ENCODE measurements at regions not wholly inside any gene's neighbourhood (a gene's known extent, or its start where the extent isn't known, plus 50 kb on each side); places are given as distances from the start of the nearest gene placed in this dataset.

GRCh38 chr14:84253326-84253725 lies 1276.6 kb upstream of the FLRT2 start:
- Histone ChIP-seq H3K9me3 (ENCODE audit: control insufficient read depth in 1 of 2, low read length in 2 of 2) (no peaks in the 10 kb centered on the region), H3K27me3 (ENCODE audit: low read depth, low read length) (no peaks in the 10 kb centered on the region), H3K4me1 (ENCODE audit: control insufficient read depth in 1 of 2, insufficient read depth in 2 of 2, low read length in 2 of 2) (peaks cover 0 to 9% of the 10 kb centered on the region in 2 donors), H3K27ac (ENCODE audit: low read length) (no peak overlapping the region), H3K36me3 (ENCODE audit: control insufficient read depth in 1 of 2, insufficient read depth in 2 of 2, low read length in 2 of 2) (no peaks in the 10 kb centered on the region), H3K4me3 (ENCODE audit: low read depth in 1 of 2, low read length in 2 of 2) (no peak overlapping the region)

- Histone ChIP-seq H3K36me3 (ENCODE audit: control insufficient read depth in 1 of 2, insufficient read depth in 2 of 2, low read length in 2 of 2) (no peaks in the 10 kb centered on the region), H3K9me3 (ENCODE audit: control insufficient read depth in 1 of 2, low read length in 2 of 2) (no peaks in the 10 kb centered on the region), H3K4me1 (ENCODE audit: control insufficient read depth in 1 of 2, insufficient read depth in 2 of 2, low read length in 2 of 2) (peaks cover 0 to 9% of the 10 kb centered on the region in 2 donors), H3K27me3 (ENCODE audit: low read depth, low read length) (no peaks in the 10 kb centered on the region), H3K4me3 (ENCODE audit: low read depth in 1 of 2, low read length in 2 of 2) (no peak overlapping the region), H3K27ac (ENCODE audit: low read length) (no peak overlapping the region)
These were observed 1275.7 kb upstream of the FLRT2 start for GRCh38 chr14:84254290-84254689.

- Histone ChIP-seq H3K9me3 (ENCODE audit: control insufficient read depth in 1 of 2, low read length in 2 of 2) (no peaks in the 10 kb centered on the region), H3K27ac (ENCODE audit: low read length) (no peak overlapping the region), H3K36me3 (ENCODE audit: control insufficient read depth in 1 of 2, insufficient read depth in 2 of 2, low read length in 2 of 2) (no peaks in the 10 kb centered on the region), H3K4me1 (ENCODE audit: control insufficient read depth in 1 of 2, insufficient read depth in 2 of 2, low read length in 2 of 2) (no peaks in the 10 kb centered on the region), H3K4me3 (ENCODE audit: low read depth in 1 of 2, low read length in 2 of 2) (no peak overlapping the region), H3K27me3 (ENCODE audit: low read depth, low read length) (no peaks in the 10 kb centered on the region)
These were observed 1267.0 kb upstream of the FLRT2 start for GRCh38 chr14:84262932-84263331.

- H3K4me3 ChIP-seq (ENCODE audit: low read depth in 1 of 2, low read length in 2 of 2) = no peak overlapping the region
- no peaks in the 10 kb centered on the region for H3K36me3 ChIP-seq (ENCODE audit: control insufficient read depth in 1 of 2, insufficient read depth in 2 of 2, low read length in 2 of 2)
- H3K27ac ChIP-seq (ENCODE audit: low read length) = no peak overlapping the region
- no peaks in the 10 kb centered on the region for H3K4me1 ChIP-seq (ENCODE audit: control insufficient read depth in 1 of 2, insufficient read depth in 2 of 2, low read length in 2 of 2)
- no peaks in the 10 kb centered on the region for H3K27me3 ChIP-seq (ENCODE audit: low read depth, low read length)
- H3K9me3 ChIP-seq (ENCODE audit: control insufficient read depth in 1 of 2, low read length in 2 of 2) = peaks cover 0 to 2% of the 10 kb centered on the region in 2 donors
These were observed 1257.6 kb upstream of the FLRT2 start for GRCh38 chr14:84272290-84272721.

- H3K27me3 ChIP-seq (ENCODE audit: low read depth, low read length) = no peaks in the 10 kb centered on the region
These were observed 1256.8 kb upstream of the FLRT2 start for GRCh38 chr14:84273181-84273580.

GRCh38 chr14:84282618-84283017 lies 1247.3 kb upstream of the FLRT2 start:
- Histone ChIP-seq H3K27me3 (ENCODE audit: low read depth, low read length) (no peaks in the 10 kb centered on the region), H3K4me1 (ENCODE audit: control insufficient read depth in 1 of 2, insufficient read depth in 2 of 2, low read length in 2 of 2) (no peaks in the 10 kb centered on the region), H3K27ac (ENCODE audit: low read length) (no peak overlapping the region), H3K36me3 (ENCODE audit: control insufficient read depth in 1 of 2, insufficient read depth in 2 of 2, low read length in 2 of 2) (no peaks in the 10 kb centered on the region), H3K9me3 (ENCODE audit: control insufficient read depth in 1 of 2, low read length in 2 of 2) (no peaks in the 10 kb centered on the region), H3K4me3 (ENCODE audit: low read depth in 1 of 2, low read length in 2 of 2) (no peak overlapping the region)

More at GRCh38 chr14:84273181-84273580, 1256.8 kb upstream of the FLRT2 start:
- peaks cover 0 to 2% of the 10 kb centered on the region in 2 donors for H3K9me3 ChIP-seq (ENCODE audit: control insufficient read depth in 1 of 2, low read length in 2 of 2)
- no peak overlapping the region for H3K4me3 ChIP-seq (ENCODE audit: low read depth in 1 of 2, low read length in 2 of 2)
- no peaks in the 10 kb centered on the region for H3K36me3 ChIP-seq (ENCODE audit: control insufficient read depth in 1 of 2, insufficient read depth in 2 of 2, low read length in 2 of 2)
- no peak overlapping the region for H3K27ac ChIP-seq (ENCODE audit: low read length)
- no peaks in the 10 kb centered on the region for H3K4me1 ChIP-seq (ENCODE audit: control insufficient read depth in 1 of 2, insufficient read depth in 2 of 2, low read length in 2 of 2)

GRCh38 chr14:84288781-84289180 lies 1241.2 kb upstream of the FLRT2 start:
- no peak overlapping the region for H3K4me3 ChIP-seq (ENCODE audit: low read depth in 1 of 2, low read length in 2 of 2)

GRCh38 chr14:84298663-84299195 lies 1231.2 kb upstream of the FLRT2 start:
- H3K36me3 ChIP-seq (ENCODE audit: control insufficient read depth in 1 of 2, insufficient read depth in 2 of 2, low read length in 2 of 2) = no peaks in the 10 kb centered on the region
- H3K4me3 ChIP-seq (ENCODE audit: low read depth in 1 of 2, low read length in 2 of 2) = no peak overlapping the region
- H3K4me1 ChIP-seq (ENCODE audit: control insufficient read depth in 1 of 2, insufficient read depth in 2 of 2, low read length in 2 of 2) = no peaks in the 10 kb centered on the region
- no peaks in the 10 kb centered on the region for H3K27me3 ChIP-seq (ENCODE audit: low read depth, low read length)
- no peak overlapping the region for H3K27ac ChIP-seq (ENCODE audit: low read length)
- H3K9me3 ChIP-seq (ENCODE audit: control insufficient read depth in 1 of 2, low read length in 2 of 2) = no peaks in the 10 kb centered on the region

More at GRCh38 chr14:84288781-84289180, 1241.2 kb upstream of the FLRT2 start:
- no peak overlapping the region for H3K27ac ChIP-seq (ENCODE audit: low read length)
- no peaks in the 10 kb centered on the region for H3K4me1 ChIP-seq (ENCODE audit: control insufficient read depth in 1 of 2, insufficient read depth in 2 of 2, low read length in 2 of 2)
- no peaks in the 10 kb centered on the region for H3K9me3 ChIP-seq (ENCODE audit: control insufficient read depth in 1 of 2, low read length in 2 of 2)
- H3K36me3 ChIP-seq (ENCODE audit: control insufficient read depth in 1 of 2, insufficient read depth in 2 of 2, low read length in 2 of 2) = no peaks in the 10 kb centered on the region
- H3K27me3 ChIP-seq (ENCODE audit: low read depth, low read length) = no peaks in the 10 kb centered on the region

- Histone ChIP-seq H3K9me3 (ENCODE audit: control insufficient read depth in 1 of 2, low read length in 2 of 2) (peaks cover 0 to 11% of the 10 kb centered on the region in 2 donors), H3K4me1 (ENCODE audit: control insufficient read depth in 1 of 2, insufficient read depth in 2 of 2, low read length in 2 of 2) (no peaks in the 10 kb centered on the region), H3K36me3 (ENCODE audit: control insufficient read depth in 1 of 2, insufficient read depth in 2 of 2, low read length in 2 of 2) (no peaks in the 10 kb centered on the region), H3K4me3 (ENCODE audit: low read depth in 1 of 2, low read length in 2 of 2) (no peak overlapping the region), H3K27ac (ENCODE audit: low read length) (no peak overlapping the region), H3K27me3 (ENCODE audit: low read depth, low read length) (no peaks in the 10 kb centered on the region)
These were observed 1226.8 kb upstream of the FLRT2 start for GRCh38 chr14:84303140-84303539.

- Histone ChIP-seq H3K4me1 (ENCODE audit: control insufficient read depth in 1 of 2, insufficient read depth in 2 of 2, low read length in 2 of 2) (no peaks in the 10 kb centered on the region), H3K27ac (ENCODE audit: low read length) (no peak overlapping the region), H3K9me3 (ENCODE audit: control insufficient read depth in 1 of 2, low read length in 2 of 2) (peaks cover 0 to under 1% of the 10 kb centered on the region in 2 donors), H3K27me3 (ENCODE audit: low read depth, low read length) (no peaks in the 10 kb centered on the region), H3K36me3 (ENCODE audit: control insufficient read depth in 1 of 2, insufficient read depth in 2 of 2, low read length in 2 of 2) (no peaks in the 10 kb centered on the region), H3K4me3 (ENCODE audit: low read depth in 1 of 2, low read length in 2 of 2) (no peak overlapping the region)
These were observed 1217.4 kb upstream of the FLRT2 start for GRCh38 chr14:84312551-84312950.

GRCh38 chr14:84323450-84323849 lies 1206.5 kb upstream of the FLRT2 start:
- no peaks in the 10 kb centered on the region for H3K27me3 ChIP-seq (ENCODE audit: low read depth, low read length)
- H3K4me1 ChIP-seq (ENCODE audit: control insufficient read depth in 1 of 2, insufficient read depth in 2 of 2, low read length in 2 of 2) = no peaks in the 10 kb centered on the region
- H3K27ac ChIP-seq (ENCODE audit: low read length) = no peak overlapping the region
- H3K4me3 ChIP-seq (ENCODE audit: low read depth in 1 of 2, low read length in 2 of 2) = no peak overlapping the region
- no peaks in the 10 kb centered on the region for H3K9me3 ChIP-seq (ENCODE audit: control insufficient read depth in 1 of 2, low read length in 2 of 2)
- H3K36me3 ChIP-seq (ENCODE audit: control insufficient read depth in 1 of 2, insufficient read depth in 2 of 2, low read length in 2 of 2) = no peaks in the 10 kb centered on the region

GRCh38 chr14:84323978-84324377 lies 1206.0 kb upstream of the FLRT2 start:
- Histone ChIP-seq H3K4me3 (ENCODE audit: low read depth in 1 of 2, low read length in 2 of 2) (no peak overlapping the region), H3K27ac (ENCODE audit: low read length) (no peak overlapping the region), H3K9me3 (ENCODE audit: control insufficient read depth in 1 of 2, low read length in 2 of 2) (no peaks in the 10 kb centered on the region), H3K4me1 (ENCODE audit: control insufficient read depth in 1 of 2, insufficient read depth in 2 of 2, low read length in 2 of 2) (no peaks in the 10 kb centered on the region), H3K27me3 (ENCODE audit: low read depth, low read length) (no peaks in the 10 kb centered on the region), H3K36me3 (ENCODE audit: control insufficient read depth in 1 of 2, insufficient read depth in 2 of 2, low read length in 2 of 2) (no peaks in the 10 kb centered on the region)
